ENCODE measurements at regions not wholly inside any gene's neighbourhood (a gene's known extent, or its start where the extent isn't known, plus 50 kb on each side); places are given as distances from the start of the nearest gene placed in this dataset.

DNA sequence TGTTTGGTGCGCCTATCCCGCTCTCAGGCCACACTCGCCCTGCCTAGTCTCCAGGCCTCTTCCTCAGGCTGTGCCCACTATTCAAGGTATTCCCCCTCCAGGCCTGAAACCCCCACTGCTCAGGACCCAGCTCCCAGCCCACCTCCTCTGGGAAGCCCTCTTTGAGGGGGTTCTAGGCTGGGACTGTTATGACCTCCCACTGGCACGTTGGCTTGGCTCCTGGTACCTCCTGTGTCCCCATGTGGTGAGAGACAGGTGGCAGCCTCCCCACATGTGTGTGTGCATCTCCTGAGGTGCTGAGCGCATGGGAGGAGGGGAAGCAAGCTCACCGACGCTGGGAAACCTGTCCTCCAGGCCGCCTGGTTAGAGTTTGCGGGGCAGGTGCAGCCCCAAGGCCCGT lies 82.5 kb downstream of the EDN3 start:
- TF ChIP-seq, protein P1, sequence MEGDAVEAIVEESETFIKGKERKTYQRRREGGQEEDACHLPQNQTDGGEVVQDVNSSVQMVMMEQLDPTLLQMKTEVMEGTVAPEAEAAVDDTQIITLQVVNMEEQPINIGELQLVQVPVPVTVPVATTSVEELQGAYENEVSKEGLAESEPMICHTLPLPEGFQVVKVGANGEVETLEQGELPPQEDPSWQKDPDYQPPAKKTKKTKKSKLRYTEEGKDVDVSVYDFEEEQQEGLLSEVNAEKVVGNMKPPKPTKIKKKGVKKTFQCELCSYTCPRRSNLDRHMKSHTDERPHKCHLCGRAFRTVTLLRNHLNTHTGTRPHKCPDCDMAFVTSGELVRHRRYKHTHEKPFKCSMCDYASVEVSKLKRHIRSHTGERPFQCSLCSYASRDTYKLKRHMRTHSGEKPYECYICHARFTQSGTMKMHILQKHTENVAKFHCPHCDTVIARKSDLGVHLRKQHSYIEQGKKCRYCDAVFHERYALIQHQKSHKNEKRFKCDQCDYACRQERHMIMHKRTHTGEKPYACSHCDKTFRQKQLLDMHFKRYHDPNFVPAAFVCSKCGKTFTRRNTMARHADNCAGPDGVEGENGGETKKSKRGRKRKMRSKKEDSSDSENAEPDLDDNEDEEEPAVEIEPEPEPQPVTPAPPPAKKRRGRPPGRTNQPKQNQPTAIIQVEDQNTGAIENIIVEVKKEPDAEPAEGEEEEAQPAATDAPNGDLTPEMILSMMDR (conservative IDR thresholded peaks at IDR 0.05; ENCODE audit: low read depth, low read length), result no peak
- no peak for DNase-seq (ENCODE audit: low read depth)
- H3K4me3 ChIP-seq (ENCODE audit: low read depth, low read length), result no peak overlapping the region

DNA sequence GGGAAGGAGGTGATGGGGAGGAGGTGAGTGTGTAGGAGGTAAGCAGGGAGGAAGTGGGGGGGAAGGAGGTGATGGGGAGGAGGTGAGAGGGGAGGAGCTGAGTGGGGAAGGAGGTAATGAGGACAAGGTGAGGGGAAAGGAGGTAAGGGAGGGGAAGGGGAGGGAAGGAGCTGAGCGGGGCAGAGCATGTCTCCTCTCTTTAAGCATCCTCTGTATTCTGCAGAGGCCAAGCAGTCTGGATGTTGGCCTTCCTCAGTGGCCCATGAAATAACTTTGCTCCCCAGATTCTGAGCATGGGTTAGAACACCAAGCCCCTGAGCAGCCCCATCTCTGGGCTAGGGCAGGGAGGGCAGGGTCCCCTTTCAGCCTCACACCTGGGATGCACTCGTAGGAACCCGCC lies 84.6 kb downstream of the EDN3 start:
- TF ChIP-seq, protein P1 (conservative IDR thresholded peaks at IDR 0.05; ENCODE audit: low read depth, low read length), result no peak
- no peak for DNase-seq (ENCODE audit: low read depth)
- no peak overlapping the region for H3K4me3 ChIP-seq (ENCODE audit: low read depth, low read length)

DNA sequence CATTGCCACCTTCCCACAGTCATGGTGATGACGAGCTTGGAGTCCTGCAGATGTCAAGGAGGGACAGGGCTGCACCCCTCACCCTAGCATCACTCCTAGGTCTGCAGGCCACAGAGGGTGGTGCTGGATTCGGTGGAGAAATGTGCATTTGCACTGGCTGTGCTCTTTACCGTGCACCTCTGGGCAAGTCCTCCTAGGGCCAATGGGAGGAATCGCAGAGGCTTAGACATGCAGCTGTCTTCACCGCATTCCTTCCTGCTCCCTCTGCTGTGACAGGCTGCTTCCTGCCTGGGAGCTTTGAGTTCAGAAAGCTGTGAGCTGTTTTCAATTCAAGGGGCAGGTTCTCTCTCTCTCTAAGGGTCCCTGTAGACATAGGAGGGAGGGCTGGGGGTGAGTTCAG lies 85.1 kb downstream of the EDN3 start:
- DNase-seq (ENCODE audit: low read depth), result no peak

DNA sequence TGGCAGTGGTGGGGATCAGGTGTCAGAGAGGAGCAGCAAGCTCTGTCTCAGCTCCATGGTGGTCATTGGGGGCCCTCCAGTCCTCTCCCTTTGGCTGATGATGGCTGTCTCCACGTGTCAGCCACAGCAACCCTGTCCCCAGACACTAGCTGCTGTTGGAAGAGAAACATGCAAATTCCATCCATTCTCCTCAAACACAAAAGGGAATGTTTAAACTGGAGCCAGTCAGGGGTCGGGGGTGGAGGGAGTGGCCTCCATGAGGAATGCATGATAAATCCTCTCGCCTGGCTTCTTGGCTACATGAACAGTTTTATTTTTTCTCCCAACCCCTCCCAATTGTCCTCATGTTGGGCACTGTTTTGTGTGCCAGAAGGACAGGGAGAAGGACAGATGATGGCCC lies 86.4 kb downstream of the EDN3 start:
- TF ChIP-seq, protein P1 (conservative IDR thresholded peaks at IDR 0.05; ENCODE audit: low read depth, low read length), result no peak
- DNase-seq (ENCODE audit: low read depth), result no peak

More for the DNA sequence above, 85.1 kb downstream of the EDN3 start:
- no peak overlapping the region for H3K4me3 ChIP-seq (ENCODE audit: low read depth, low read length)
- TF ChIP-seq, protein P1 (conservative IDR thresholded peaks at IDR 0.05; ENCODE audit: low read depth, low read length), result no peak

DNA sequence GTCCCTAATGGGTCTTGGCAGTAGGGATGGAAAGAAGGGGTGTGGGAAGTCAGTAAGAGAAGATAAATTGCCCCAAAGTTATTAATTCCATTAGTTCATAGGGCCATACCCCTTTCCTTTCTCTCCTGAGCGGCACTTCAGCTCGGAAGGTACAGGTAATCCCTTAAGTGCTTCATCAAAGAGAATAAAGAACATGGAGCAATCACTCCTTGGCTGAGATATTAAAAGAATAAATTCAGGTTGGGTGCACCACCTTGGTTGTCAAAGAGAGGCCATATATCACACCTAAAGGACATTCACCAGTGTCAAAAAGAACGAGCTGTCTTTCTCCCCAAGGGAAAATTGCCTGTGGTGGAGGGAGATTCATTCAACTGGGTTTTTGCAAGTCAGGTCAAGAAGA lies 87.5 kb downstream of the EDN3 start:
- no peak overlapping the region for H3K4me3 ChIP-seq (ENCODE audit: low read depth, low read length)
- TF ChIP-seq, protein P1 (conservative IDR thresholded peaks at IDR 0.05; ENCODE audit: low read depth, low read length), result no peak
- DNase-seq (ENCODE audit: low read depth), result no peak

More for the DNA sequence above, 86.4 kb downstream of the EDN3 start:
- H3K4me3 ChIP-seq (ENCODE audit: low read depth, low read length), result no peak overlapping the region

DNA sequence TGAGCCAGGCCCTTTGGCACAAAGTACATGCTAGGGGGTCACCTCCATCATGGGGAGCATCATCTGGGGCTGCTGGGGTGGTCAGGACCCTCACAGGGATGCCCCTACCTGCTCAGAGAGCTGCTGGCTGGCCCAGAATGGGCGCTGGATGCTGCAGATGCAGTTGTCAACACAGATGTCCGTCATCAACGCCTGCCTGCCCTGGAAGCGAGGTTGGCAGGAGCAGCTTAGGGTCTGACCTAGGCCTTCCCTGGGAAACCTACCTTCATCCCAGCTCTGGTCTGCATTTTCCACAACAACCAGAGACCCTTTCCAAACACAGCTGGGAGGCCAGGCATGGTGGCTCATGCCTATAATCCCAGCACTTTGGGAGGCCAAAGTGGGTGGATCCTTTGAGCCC lies 88.0 kb downstream of the EDN3 start:
- no peak for DNase-seq (ENCODE audit: low read depth)
- no peak overlapping the region for H3K4me3 ChIP-seq (ENCODE audit: low read depth, low read length)
- TF ChIP-seq, protein P1 (conservative IDR thresholded peaks at IDR 0.05; ENCODE audit: low read depth, low read length), result no peak

DNA sequence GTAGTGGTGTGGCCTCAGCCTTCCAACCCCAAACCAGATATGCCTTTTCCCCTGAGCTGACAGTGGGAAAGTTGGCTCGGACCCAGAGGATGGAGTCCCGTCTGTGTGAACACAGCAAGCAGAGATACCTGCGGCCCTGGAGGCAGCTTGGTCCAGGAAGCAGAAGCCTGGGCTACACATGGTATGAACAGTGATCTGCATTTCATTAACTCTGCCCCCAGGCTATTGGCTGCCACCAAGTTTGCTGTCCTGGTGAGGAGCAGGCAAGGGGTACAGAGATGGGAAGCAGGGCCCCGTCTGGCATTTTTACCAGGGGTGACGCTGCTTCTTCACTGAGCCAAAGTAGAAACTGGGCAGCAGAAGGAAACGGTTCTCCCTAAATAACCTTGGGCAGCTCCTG lies 90.0 kb downstream of the EDN3 start:
- H3K4me3 ChIP-seq (ENCODE audit: low read depth, low read length), result no peak overlapping the region
- no peak for DNase-seq (ENCODE audit: low read depth)
- TF ChIP-seq, protein P1 (conservative IDR thresholded peaks at IDR 0.05; ENCODE audit: low read depth, low read length), result no peak
